A549 (cell line): ENCODE measurements at regions not wholly inside any gene's neighbourhood (a gene's known extent, or its start where the extent isn't known, plus 50 kb on each side); places are given as distances from the start of the nearest gene placed in this dataset.

Experiments
- ATAC-seq, 2 experiments: fragments of 200-7000 bp in 1 of 2; fragments of >200 bp in 1 of 2; cut with Nextera tagmentation in 1 of 2; cut with Tn5 transposase in 1 of 2; 3 replicates each; pipeline versions ENCODE4 v1.8.0 to v1.9.1; 2018 to 2020; ENCODE audit warnings: mild to moderate bottlenecking in 1 of 2, moderate library complexity in 1 of 2
- CTCF ChIA-PET: fragments of 300-600 bp; sonication (Branson Sonifier 250); formaldehyde crosslinking; extraction: SDS; loops from one replicate; lab custom pipeline; 2021; ENCODE audit warnings: antibody characterized with exemption, inconsistent platforms; lab: Yijun Ruan, JAX
- POLR2A ChIA-PET: fragments of 350-600 bp; formaldehyde crosslinking; extraction: SDS; loops from one replicate; lab custom pipeline; 2021; ENCODE audit warnings: antibody characterized with exemption, inconsistent platforms; lab: Yijun Ruan, JAX
- DNase-seq, 2 experiments: peaks; one replicate each; pipeline versions ENCODE4 v3.0.0 to v3.0.0-alpha.2; 2011 to 2016; ENCODE audit warnings: low read depth in 1 of 2, low spot score in 1 of 2
- FAIRE-seq: peaks from 2 replicates; lab custom pipeline; 2011; peaks lifted over from hg19 to GRCh38; lab: Jason Lieb, UNC
- H3K27ac ChIP-seq, 2 experiments: fragments of >200 bp; sonication (Bioruptor Twin); formaldehyde crosslinking; 3 replicates each; pipeline ENCODE4 v1.5.1; 2016 to 2017
- H3K4me1 ChIP-seq: fragments of >200 bp; sonication (Bioruptor Twin); formaldehyde crosslinking; 3 replicates; pipeline ENCODE4 v1.6.1; 2016
- H3K4me2 ChIP-seq: fragments of >200 bp; sonication (Bioruptor Twin); formaldehyde crosslinking; 3 replicates; pipeline ENCODE4 v1.6.1; 2016
- H3K4me3 ChIP-seq: fragments of >200 bp; sonication (Bioruptor Twin); formaldehyde crosslinking; 3 replicates; pipeline ENCODE4 v1.5.1; 2016
- H3K9me3 ChIP-seq: fragments of >200 bp; sonication (Bioruptor Twin); formaldehyde crosslinking; 3 replicates; pipeline ENCODE4 v1.6.1; 2016
- CHD2 ChIP-seq: fragments of 150-350 bp; IDR thresholded peaks from 2 replicates; pipeline ENCODE4 v1.6.1; 2014; ENCODE audit warnings: low read length; ENCODE audit not compliant: partially characterized antibody
- FOSB ChIP-seq: fragments of 250-450 bp; sonication (Bioruptor Pico); IDR thresholded peaks from 2 replicates; pipeline ENCODE4 v1.5.0; 2020; ENCODE audit warnings: mild to moderate bottlenecking, moderate library complexity
- FOSL2 ChIP-seq, 2 experiments: fragments of 450-650 bp in 1 of 2; fragments of >200 bp in 1 of 2; sonication (Bioruptor Twin) in 1 of 2; formaldehyde crosslinking; IDR thresholded peaks; 2 replicates each; pipeline versions ENCODE4 v1.5.0 to v1.6.1; 2016 to 2020; ENCODE audit warnings: mild to moderate bottlenecking in 1 of 2, moderate library complexity in 1 of 2
- HDAC2 ChIP-seq: fragments of 200-600 bp; sonication (generic); IDR thresholded peaks from 2 replicates; pipeline ENCODE4 v1.6.1; 2016
- HOXA7 ChIP-seq: fragments of 250-450 bp; sonication (Bioruptor Pico); IDR thresholded peaks from 2 replicates; pipeline ENCODE4 v1.5.0; 2020; ENCODE audit warnings: mild to moderate bottlenecking, moderate library complexity
- JUN ChIP-seq, 2 experiments: fragments of >200 bp; sonication (Bioruptor Twin); formaldehyde crosslinking; IDR thresholded peaks; 2 replicates in 1 of 2; 3 replicates in 1 of 2; pipeline ENCODE4 v1.6.1; 2016 to 2017
- MAFK ChIP-seq: fragments of 450-650 bp; IDR thresholded peaks from 2 replicates; pipeline ENCODE4 v1.6.1; 2014; ENCODE audit not compliant: partially characterized antibody
- NFE2L2 ChIP-seq: fragments of 150-350 bp; conservative IDR thresholded peaks from 2 replicates; pipeline ENCODE4 v1.6.1; 2014; ENCODE audit warnings: low read length
- NPAS2 ChIP-seq: fragments of 250-450 bp; sonication (Bioruptor Pico); IDR thresholded peaks from 2 replicates; pipeline ENCODE4 v1.8.0; 2022; ENCODE audit warnings: mild to moderate bottlenecking, moderate library complexity, borderline replicate concordance
- PHF8 ChIP-seq: fragments of 200-600 bp; sonication (generic); IDR thresholded peaks from 2 replicates; pipeline ENCODE4 v1.6.1; 2016; ENCODE audit warnings: low read depth, mild to moderate bottlenecking, antibody characterized with exemption, moderate library complexity, borderline replicate concordance
- POLR2A ChIP-seq: IDR thresholded peaks from 2 replicates; pipeline ENCODE4 v1.6.1; 2012; ENCODE audit warnings: mild to moderate bottlenecking, low read length
- POLR2AphosphoS2 ChIP-seq: conservative IDR thresholded peaks from 2 replicates; pipeline ENCODE4 v1.6.1; 2012; ENCODE audit warnings: low read length, improper control_type of control experiment, inconsistent platforms
- RARB ChIP-seq: fragments of 250-450 bp; sonication (Bioruptor Pico); IDR thresholded peaks from 2 replicates; pipeline ENCODE4 v1.8.0; 2021; ENCODE audit warnings: mild to moderate bottlenecking, moderate library complexity
- RNF2 ChIP-seq: fragments of 200-600 bp; sonication (generic); IDR thresholded peaks from 2 replicates; pipeline ENCODE4 v1.6.1; 2016; ENCODE audit warnings: low read depth, mild to moderate bottlenecking, antibody characterized with exemption, moderate library complexity, borderline replicate concordance
- TP53 ChIP-seq: fragments of 250-450 bp; sonication (Bioruptor Pico); IDR thresholded peaks from 2 replicates; pipeline ENCODE4 v1.5.0; 2021; ENCODE audit warnings: mild to moderate bottlenecking, moderate library complexity
- ZC3H11A ChIP-seq: fragments of 450-650 bp; IDR thresholded peaks from 2 replicates; pipeline ENCODE4 v1.6.1; 2014; ENCODE audit warnings: antibody characterized with exemption, mild to moderate bottlenecking
- ZFP36 ChIP-seq: fragments of 450-650 bp; IDR thresholded peaks from 2 replicates; pipeline ENCODE4 v1.6.1; 2014; ENCODE audit warnings: borderline replicate concordance; ENCODE audit not compliant: partially characterized antibody
- ZNF302 ChIP-seq: fragments of 250-450 bp; sonication (Bioruptor Pico); IDR thresholded peaks from 2 replicates; pipeline ENCODE4 v1.9.0; 2021; ENCODE audit warnings: inconsistent platforms, mild to moderate bottlenecking, moderate library complexity
- whole genome bisulfite sequencing: methylation state at CpG from one replicate; pipeline ENCODE4 v1.1.6; 2017; ENCODE audit errors: missing lambda C conversion rate; 5-methylcytosine and 5-hydroxymethylcytosine counted together
- TF ChIP-seq, protein P1 (sequence below): IDR thresholded peaks from 2 replicates; pipeline ENCODE4 v1.6.1; 2012
- TF ChIP-seq, protein P2 (sequence below): fragments of >200 bp; sonication (Bioruptor Twin); formaldehyde crosslinking; IDR thresholded peaks from 3 replicates; pipeline ENCODE4 v1.6.1; 2016
- TF ChIP-seq, protein P3 (sequence below): fragments of 250-450 bp; sonication (Bioruptor Pico); IDR thresholded peaks from 2 replicates; pipeline ENCODE4 v1.5.0; 2021; ENCODE audit warnings: mild to moderate bottlenecking, moderate library complexity, borderline replicate concordance
- TF ChIP-seq, protein P4 (sequence below): fragments of >200 bp; sonication (Bioruptor Twin); formaldehyde crosslinking; IDR thresholded peaks from 2 replicates; pipeline ENCODE4 v1.6.1; 2016

GRCh38 chr2:224162122-224162521 lies 123.0 kb upstream of the SERPINE2 start:
- POLR2A ChIA-PET, result interaction anchor here (0.7 kb wide), 1 partner anchor 36 kb away, joined by 4 read pairs; no protein-coding TSS in a partner anchor

GRCh38 chr2:224161712-224162111 lies 122.6 kb upstream of the SERPINE2 start:
- no peaks in the 10 kb centered on the region for H3K9me3 ChIP-seq
- 79% methylated on average over 2 of the region's 2 CpGs for WGBS
- peak overlapping the region; percentile 18; the same call in 2 of the 3 replicates for H3K4me2 ChIP-seq
- ChIA-PET CTCF (interaction anchor here (1.3 to 1.7 kb wide), 4 partner anchors 13 to 168 kb away, joined by 3 to 5 read pairs (median 3); partner anchors contain the start of gene SERPINE2), POLR2A (no interaction called here)
- DNase-seq (no peak), FAIRE-seq (no peak), ATAC-seq (no peak)
- no peak overlapping the region for H3K4me3 ChIP-seq
- H3K27ac ChIP-seq, result peak overlapping the region in 1 of 2 experiments; percentile 35; a peak in 3 of 6 replicates
- peaks cover 39% of the 10 kb centered on the region for H3K4me1 ChIP-seq
- TF ChIP-seq, protein P1, sequence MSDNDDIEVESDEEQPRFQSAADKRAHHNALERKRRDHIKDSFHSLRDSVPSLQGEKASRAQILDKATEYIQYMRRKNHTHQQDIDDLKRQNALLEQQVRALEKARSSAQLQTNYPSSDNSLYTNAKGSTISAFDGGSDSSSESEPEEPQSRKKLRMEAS, result no peak
- no peak for TF ChIP-seq JUN (IDR thresholded peaks at IDR 0.05)
- no peak for TF ChIP-seq NFE2L2
- TF ChIP-seq, protein P2, sequence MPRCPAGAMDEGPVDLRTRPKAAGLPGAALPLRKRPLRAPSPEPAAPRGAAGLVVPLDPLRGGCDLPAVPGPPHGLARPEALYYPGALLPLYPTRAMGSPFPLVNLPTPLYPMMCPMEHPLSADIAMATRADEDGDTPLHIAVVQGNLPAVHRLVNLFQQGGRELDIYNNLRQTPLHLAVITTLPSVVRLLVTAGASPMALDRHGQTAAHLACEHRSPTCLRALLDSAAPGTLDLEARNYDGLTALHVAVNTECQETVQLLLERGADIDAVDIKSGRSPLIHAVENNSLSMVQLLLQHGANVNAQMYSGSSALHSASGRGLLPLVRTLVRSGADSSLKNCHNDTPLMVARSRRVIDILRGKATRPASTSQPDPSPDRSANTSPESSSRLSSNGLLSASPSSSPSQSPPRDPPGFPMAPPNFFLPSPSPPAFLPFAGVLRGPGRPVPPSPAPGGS, result no peak
- peak; percentile 92 for TF ChIP-seq MAFK

More at GRCh38 chr2:224162122-224162521, 123.0 kb upstream of the SERPINE2 start:
- Histone ChIP-seq H3K4me1 (peaks cover 39% of the 10 kb centered on the region), H3K27ac (peak overlapping the region in 1 of 2 experiments; percentile 35; a peak in 3 of 6 replicates), H3K9me3 (no peaks in the 10 kb centered on the region), H3K4me3 (no peak overlapping the region), H3K4me2 (peak overlapping the region; percentile 18; the same call in 2 of the 3 replicates)
- 61% methylated on average over 2 of the region's 2 CpGs for WGBS
- DNase-seq, result no peak
- FAIRE-seq, result no peak
- ATAC-seq, result peak in 1 of 2 experiments; percentile 50; a peak in 2 of 6 replicates
- TF ChIP-seq TP53 (no peak), HOXA7 (CRISPR knock-in tag) (no peak), NPAS2 (CRISPR knock-in tag) (no peak), ZC3H11A (no peak), FOSB (CRISPR knock-in tag) (no peak), POLR2A (no peak)
- TF ChIP-seq, protein P3, sequence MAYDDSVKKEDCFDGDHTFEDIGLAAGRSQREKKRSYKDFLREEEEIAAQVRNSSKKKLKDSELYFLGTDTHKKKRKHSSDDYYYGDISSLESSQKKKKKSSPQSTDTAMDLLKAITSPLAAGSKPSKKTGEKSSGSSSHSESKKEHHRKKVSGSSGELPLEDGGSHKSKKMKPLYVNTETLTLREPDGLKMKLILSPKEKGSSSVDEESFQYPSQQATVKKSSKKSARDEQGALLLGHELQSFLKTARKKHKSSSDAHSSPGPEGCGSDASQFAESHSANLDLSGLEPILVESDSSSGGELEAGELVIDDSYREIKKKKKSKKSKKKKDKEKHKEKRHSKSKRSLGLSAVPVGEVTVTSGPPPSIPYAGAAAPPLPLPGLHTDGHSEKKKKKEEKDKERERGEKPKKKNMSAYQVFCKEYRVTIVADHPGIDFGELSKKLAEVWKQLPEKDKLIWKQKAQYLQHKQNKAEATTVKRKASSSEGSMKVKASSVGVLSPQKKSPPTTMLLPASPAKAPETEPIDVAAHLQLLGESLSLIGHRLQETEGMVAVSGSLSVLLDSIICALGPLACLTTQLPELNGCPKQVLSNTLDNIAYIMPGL (CRISPR knock-in tag), result no peak
- TF ChIP-seq, protein P4, sequence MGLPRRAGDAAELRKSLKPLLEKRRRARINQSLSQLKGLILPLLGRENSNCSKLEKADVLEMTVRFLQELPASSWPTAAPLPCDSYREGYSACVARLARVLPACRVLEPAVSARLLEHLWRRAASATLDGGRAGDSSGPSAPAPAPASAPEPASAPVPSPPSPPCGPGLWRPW, result no peak
- CTCF ChIA-PET, result interaction anchor here (1.3 to 1.6 kb wide), 3 partner anchors 14 to 123 kb away, joined by 3 to 5 read pairs (median 3); partner anchors contain the start of gene SERPINE2

GRCh38 chr2:224160917-224161316 lies 121.8 kb upstream of the SERPINE2 start:
- ChIA-PET CTCF (interaction anchor here (1.7 kb wide), 1 partner anchor 167 kb away, joined by 3 read pairs; no protein-coding TSS in a partner anchor), POLR2A (no interaction called here)
- Histone ChIP-seq H3K9me3 (no peaks in the 10 kb centered on the region), H3K4me1 (peaks cover 39% of the 10 kb centered on the region), H3K4me3 (no peak overlapping the region), H3K4me2 (no peak overlapping the region), H3K27ac (peak overlapping the region in 1 of 2 experiments; percentile 35; a peak in 3 of 6 replicates)
- no peak for TF ChIP-seq CHD2
- ATAC-seq, result no peak
- WGBS, result 75% methylated on average over 1 of the region's 1 CpG
- no peak for DNase-seq
- FAIRE-seq, result no peak

GRCh38 chr2:224159345-224159928 lies 120.4 kb upstream of the SERPINE2 start:
- no peak for ATAC-seq
- Histone ChIP-seq H3K27ac (no peak overlapping the region), H3K9me3 (no peaks in the 10 kb centered on the region), H3K4me3 (no peak overlapping the region), H3K4me2 (no peak overlapping the region), H3K4me1 (peaks cover 39% of the 10 kb centered on the region)
- POLR2A ChIA-PET, result no interaction called here
- CTCF ChIA-PET, result interaction anchor here (0.7 kb wide), 1 partner anchor 12 kb away, joined by 3 read pairs; no protein-coding TSS in a partner anchor
- WGBS, result 58% methylated on average over 3 of the region's 3 CpGs
- FAIRE-seq, result no peak
- TF ChIP-seq ZC3H11A (no peak), FOSL2 (IDR thresholded peaks at IDR 0.05) (no peak), FOSL2 (CRISPR knock-in tag; IDR thresholded peaks at IDR 0.05) (no peak), POLR2A (no peak), PHF8 (no peak), RARB (CRISPR knock-in tag) (no peak), RNF2 (no peak), ZNF302 (CRISPR knock-in tag) (no peak), POLR2AphosphoS2 (no peak), CHD2 (no peak), HDAC2 (no peak), ZFP36 (no peak)
- no peak for DNase-seq
